Activated T-helper 2 cell treated with anti-CD3 and anti-CD28 coated beads, Interferon-gamma antibody, Interleukin-2, Interleukin-4, amounts not matched to agents 10 μg/mL and 5 μg/mL and 100 μg/mL, durations not matched to agents 14 hours and 24 hours and 36 hours (primary cell): ENCODE measurements at regions not wholly inside any gene's neighbourhood (a gene's known extent, or its start where the extent isn't known, plus 50 kb on each side); places are given as distances from the start of the nearest gene placed in this dataset.

Experiments
- DNase-seq: peaks from one replicate; pipeline ENCODE4 v3.0.0; 2021; ENCODE audit warnings: low spot score
- H3K27ac Mint-ChIP-seq: one replicate; pipeline ENCODE4 v1.8.0; 2021; ENCODE audit warnings: mixed read lengths
- H3K27me3 Mint-ChIP-seq: one replicate; pipeline ENCODE4 v1.8.0; 2021; ENCODE audit warnings: low read depth, mixed read lengths
- H3K36me3 Mint-ChIP-seq: one replicate; pipeline ENCODE4 v1.8.0; 2021; ENCODE audit warnings: low read depth, mixed read lengths
- H3K4me1 Mint-ChIP-seq: one replicate; pipeline ENCODE4 v1.8.0; 2021; ENCODE audit warnings: low read depth, mixed read lengths
- H3K4me3 Mint-ChIP-seq: one replicate; pipeline ENCODE4 v1.8.0; 2021; ENCODE audit warnings: low read depth, mild to moderate bottlenecking, moderate library complexity, mixed read lengths
- H3K9me3 Mint-ChIP-seq: one replicate; pipeline ENCODE4 v1.8.0; 2021; ENCODE audit warnings: mixed read lengths
- intact Hi-C: fragments of 100-400 bp; cut with micrococcal nuclease; formaldehyde crosslinking; loops from one replicate; pipeline ENCODE4 v1.15.1; 2023

- intact Hi-C loops, result no loop called here
- H3K4me3 Mint-ChIP-seq, result no peak overlapping the region
- no peaks in the 10 kb centered on the region for H3K36me3 Mint-ChIP-seq
- H3K27ac Mint-ChIP-seq, result no peak overlapping the region
- no peak for DNase-seq
- H3K9me3 Mint-ChIP-seq, result peaks cover 3% of the 10 kb centered on the region
- no peaks in the 10 kb centered on the region for H3K4me1 Mint-ChIP-seq
- no peaks in the 10 kb centered on the region for H3K27me3 Mint-ChIP-seq
Measured at GRCh38 chr5:36373527-36374086, 71.9 kb upstream of the RANBP3L start.

- no peak overlapping the region for H3K27ac Mint-ChIP-seq
- H3K4me1 Mint-ChIP-seq, result no peaks in the 10 kb centered on the region
- intact Hi-C loops, result no loop called here
- DNase-seq, result no peak
- no peaks in the 10 kb centered on the region for H3K36me3 Mint-ChIP-seq
- no peak overlapping the region for H3K4me3 Mint-ChIP-seq
- H3K9me3 Mint-ChIP-seq, result peaks cover 3% of the 10 kb centered on the region
- H3K27me3 Mint-ChIP-seq, result no peaks in the 10 kb centered on the region
Measured at GRCh38 chr5:36374266-36374862, 72.7 kb upstream of the RANBP3L start.

DNA sequence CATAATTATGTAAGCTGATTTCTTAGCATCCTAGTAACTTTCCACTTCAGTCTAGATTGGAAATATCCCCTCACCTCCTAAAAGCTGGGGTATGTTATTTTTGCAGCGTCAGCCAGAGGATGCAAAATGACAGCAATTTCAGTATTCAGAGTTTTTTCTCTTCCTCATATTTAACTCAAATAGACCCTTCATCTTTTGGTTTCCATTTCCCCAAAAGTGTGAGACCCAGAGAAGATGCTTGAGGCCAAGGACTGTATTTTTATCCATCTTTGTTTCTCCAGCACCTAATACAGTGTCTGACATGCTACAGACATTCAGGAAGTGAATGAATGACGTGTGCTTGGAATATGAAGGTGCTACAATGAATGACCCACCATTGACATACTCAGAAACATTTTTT is 75.5 kb upstream of the RANBP3L start:
- Mint-ChIP-seq H3K27ac (no peak overlapping the region), H3K9me3 (no peaks in the 10 kb centered on the region), H3K36me3 (no peaks in the 10 kb centered on the region), H3K27me3 (no peaks in the 10 kb centered on the region), H3K4me1 (no peaks in the 10 kb centered on the region), H3K4me3 (no peak overlapping the region)
- no peak for DNase-seq
- intact Hi-C loops, result no loop called here

DNA sequence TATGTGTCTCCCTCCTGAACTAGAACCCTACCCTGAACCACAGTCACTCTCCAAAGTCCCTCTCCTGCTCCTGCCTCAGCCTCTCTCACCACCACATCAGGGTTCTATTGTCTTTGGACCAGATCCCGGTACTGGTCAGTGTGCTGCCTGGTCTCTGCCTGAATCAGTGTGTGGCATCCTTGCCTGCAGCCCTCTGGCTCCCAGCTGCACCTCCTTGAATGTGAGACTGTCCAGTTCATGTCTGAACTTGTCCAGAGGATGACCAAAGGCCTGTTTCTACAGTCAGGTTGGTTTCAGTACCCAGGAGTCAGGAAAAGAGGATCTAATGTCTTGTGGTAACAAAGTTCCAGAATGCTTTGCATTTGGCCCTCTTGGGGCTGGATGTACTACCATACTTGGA is 76.8 kb upstream of the RANBP3L start:
- no peak overlapping the region for H3K27ac Mint-ChIP-seq
- no peaks in the 10 kb centered on the region for H3K4me1 Mint-ChIP-seq
- no peaks in the 10 kb centered on the region for H3K9me3 Mint-ChIP-seq
- H3K36me3 Mint-ChIP-seq, result no peaks in the 10 kb centered on the region
- H3K27me3 Mint-ChIP-seq, result no peaks in the 10 kb centered on the region
- intact Hi-C loops, result no loop called here
- no peak overlapping the region for H3K4me3 Mint-ChIP-seq
- DNase-seq, result no peak

GRCh38 chr5:36382890-36383289 is 81.2 kb upstream of the RANBP3L start:
- intact Hi-C loops, result loop anchor here (10.0 kb wide), 1 partner anchor 108 kb away; no protein-coding TSS in a partner anchor
- Mint-ChIP-seq H3K4me1 (no peaks in the 10 kb centered on the region), H3K36me3 (no peaks in the 10 kb centered on the region), H3K27me3 (no peaks in the 10 kb centered on the region), H3K4me3 (no peak overlapping the region), H3K9me3 (no peaks in the 10 kb centered on the region), H3K27ac (no peak overlapping the region)
- DNase-seq, result no peak

DNA sequence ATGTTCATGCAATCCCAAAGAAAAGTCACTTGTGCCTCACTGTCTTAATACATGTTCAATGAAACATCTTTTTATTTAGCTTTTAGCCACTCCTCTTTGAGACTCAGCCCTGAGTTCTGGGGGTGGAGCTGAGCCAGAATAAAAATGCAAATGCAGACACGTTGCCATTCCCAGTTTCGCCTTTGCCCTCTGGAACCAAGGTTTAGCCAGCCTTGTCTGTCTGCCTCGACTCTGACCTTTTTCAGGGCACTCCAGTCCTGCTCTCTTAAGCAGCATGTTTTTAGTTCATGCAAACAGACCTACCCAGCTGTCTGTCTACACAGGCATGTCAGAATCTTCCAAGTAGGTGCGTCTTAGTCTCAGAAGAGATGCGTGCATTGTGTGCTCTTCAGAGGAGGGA is 82.2 kb upstream of the RANBP3L start:
- Mint-ChIP-seq H3K36me3 (no peaks in the 10 kb centered on the region), H3K27me3 (no peaks in the 10 kb centered on the region), H3K9me3 (no peaks in the 10 kb centered on the region), H3K4me1 (no peaks in the 10 kb centered on the region), H3K27ac (no peak overlapping the region), H3K4me3 (no peak overlapping the region)
- DNase-seq, result no peak
- intact Hi-C loops, result loop anchor here (10.0 kb wide), 1 partner anchor 109 kb away; no protein-coding TSS in a partner anchor

DNA sequence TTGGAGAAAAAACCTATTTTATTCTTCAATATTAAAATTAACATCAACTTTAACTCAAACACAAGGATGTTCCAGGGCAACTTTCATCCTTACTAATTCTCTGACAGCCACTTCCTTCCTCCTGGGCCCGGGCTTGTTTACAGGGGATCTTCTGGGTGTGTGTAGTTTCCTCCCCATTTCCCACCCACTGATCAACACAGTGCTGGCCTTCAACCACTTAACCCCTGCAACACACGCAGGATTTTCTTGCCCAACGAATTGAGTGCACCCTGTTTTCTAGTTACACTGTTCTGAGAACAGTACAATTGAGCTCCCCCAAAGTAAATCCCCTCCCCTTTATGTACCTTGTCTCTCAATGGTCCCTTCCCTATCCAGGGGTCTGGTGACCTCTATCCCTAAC is 83.1 kb upstream of the RANBP3L start:
- no peaks in the 10 kb centered on the region for H3K9me3 Mint-ChIP-seq
- intact Hi-C loops, result loop anchor here (10.0 kb wide), 1 partner anchor 110 kb away; no protein-coding TSS in a partner anchor
- no peaks in the 10 kb centered on the region for H3K4me1 Mint-ChIP-seq
- DNase-seq, result no peak
- H3K4me3 Mint-ChIP-seq, result no peak overlapping the region
- no peaks in the 10 kb centered on the region for H3K36me3 Mint-ChIP-seq
- H3K27ac Mint-ChIP-seq, result no peak overlapping the region
- no peaks in the 10 kb centered on the region for H3K27me3 Mint-ChIP-seq

DNA sequence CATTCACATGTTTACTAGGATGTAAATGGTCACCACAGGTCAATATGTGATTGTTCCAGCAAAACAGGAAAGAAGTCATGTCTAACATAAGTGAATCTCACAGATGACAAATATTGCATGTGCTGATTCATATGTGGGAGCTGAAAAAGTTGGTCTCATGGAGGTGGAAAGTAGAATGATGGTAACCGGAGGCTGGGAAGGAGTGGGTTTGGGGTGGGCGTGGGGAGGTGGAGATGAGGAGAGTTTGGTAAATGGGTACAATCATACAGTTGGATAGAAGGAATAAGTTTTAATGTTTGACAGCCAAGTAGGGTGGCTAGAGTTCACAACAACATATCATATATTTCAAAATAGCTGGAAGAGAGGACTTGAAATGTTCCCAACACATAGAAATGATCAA is 83.8 kb upstream of the RANBP3L start:
- no peaks in the 10 kb centered on the region for H3K36me3 Mint-ChIP-seq
- H3K4me1 Mint-ChIP-seq, result no peaks in the 10 kb centered on the region
- H3K4me3 Mint-ChIP-seq, result no peak overlapping the region
- H3K27ac Mint-ChIP-seq, result no peak overlapping the region
- no peak for DNase-seq
- intact Hi-C loops, result loop anchor here (10.0 kb wide), 1 partner anchor 111 kb away; no protein-coding TSS in a partner anchor
- no peaks in the 10 kb centered on the region for H3K9me3 Mint-ChIP-seq
- peaks cover 1% of the 10 kb centered on the region for H3K27me3 Mint-ChIP-seq

- Mint-ChIP-seq H3K36me3 (no peaks in the 10 kb centered on the region), H3K27ac (no peak overlapping the region), H3K9me3 (no peaks in the 10 kb centered on the region), H3K27me3 (peaks cover 4% of the 10 kb centered on the region), H3K4me1 (no peaks in the 10 kb centered on the region), H3K4me3 (no peak overlapping the region)
- intact Hi-C loops, result loop anchor here (10.0 kb wide), 1 partner anchor 113 kb away; no protein-coding TSS in a partner anchor
- DNase-seq, result no peak
Measured at GRCh38 chr5:36388288-36388687, 86.6 kb upstream of the RANBP3L start.

GRCh38 chr5:36389245-36389644 is 87.5 kb upstream of the RANBP3L start:
- H3K4me3 Mint-ChIP-seq, result no peak overlapping the region
- H3K27me3 Mint-ChIP-seq, result peaks cover 4% of the 10 kb centered on the region
- DNase-seq, result no peak
- intact Hi-C loops, result loop anchor here (10.0 kb wide), 1 partner anchor 114 kb away; no protein-coding TSS in a partner anchor
- H3K4me1 Mint-ChIP-seq, result no peaks in the 10 kb centered on the region
- H3K36me3 Mint-ChIP-seq, result no peaks in the 10 kb centered on the region
- no peaks in the 10 kb centered on the region for H3K9me3 Mint-ChIP-seq
- no peak overlapping the region for H3K27ac Mint-ChIP-seq

DNA sequence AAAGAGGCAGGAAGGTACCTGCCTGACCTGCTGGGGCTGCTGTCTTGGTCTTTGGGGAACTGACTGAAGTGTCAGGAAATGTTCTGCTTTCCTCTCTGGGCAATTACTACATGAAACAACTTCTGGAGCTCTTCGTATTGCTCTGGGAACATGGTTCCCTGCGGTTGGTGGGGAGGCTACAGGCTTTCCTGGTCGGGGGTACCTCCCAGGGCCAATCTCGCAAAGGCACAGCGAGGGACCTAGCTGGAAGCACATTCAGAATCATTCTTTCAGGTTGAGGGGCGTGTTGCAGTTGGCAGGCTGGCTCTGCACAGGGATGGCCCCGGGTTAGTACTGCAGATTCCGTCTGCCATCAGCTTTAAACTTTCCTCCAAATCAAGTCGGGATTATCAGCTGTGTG is 88.9 kb upstream of the RANBP3L start:
- no peak for DNase-seq
- Mint-ChIP-seq H3K27me3 (peaks cover 4% of the 10 kb centered on the region), H3K4me3 (no peak overlapping the region), H3K36me3 (no peaks in the 10 kb centered on the region), H3K27ac (no peak overlapping the region), H3K4me1 (no peaks in the 10 kb centered on the region), H3K9me3 (no peaks in the 10 kb centered on the region)
- intact Hi-C loops, result no loop called here

- intact Hi-C loops, result no loop called here
- Mint-ChIP-seq H3K4me3 (no peak overlapping the region), H3K9me3 (no peaks in the 10 kb centered on the region), H3K27me3 (peaks cover 4% of the 10 kb centered on the region), H3K36me3 (no peaks in the 10 kb centered on the region), H3K27ac (no peak overlapping the region), H3K4me1 (no peaks in the 10 kb centered on the region)
- no peak for DNase-seq
Measured at GRCh38 chr5:36392186-36392585, 90.5 kb upstream of the RANBP3L start.

GRCh38 chr5:36392818-36393217 is 91.1 kb upstream of the RANBP3L start:
- intact Hi-C loops, result no loop called here
- DNase-seq, result no peak
- H3K9me3 Mint-ChIP-seq, result no peaks in the 10 kb centered on the region
- no peaks in the 10 kb centered on the region for H3K36me3 Mint-ChIP-seq
- no peak overlapping the region for H3K4me3 Mint-ChIP-seq
- no peak overlapping the region for H3K27ac Mint-ChIP-seq
- no peaks in the 10 kb centered on the region for H3K4me1 Mint-ChIP-seq
- peaks cover 4% of the 10 kb centered on the region for H3K27me3 Mint-ChIP-seq
